HG03378 (cell line): ENCODE measurements at regions not wholly inside any gene's neighbourhood (a gene's known extent, or its start where the extent isn't known, plus 50 kb on each side); places are given as distances from the start of the nearest gene placed in this dataset.
A peak's percentile ranks its signal among the peaks of the same experiment; 100 is the strongest.

Experiments used
- ATAC-seq: cut with Tn5 transposase; IDR thresholded peaks from one replicate; pipeline ENCODE4 v1.9.1; 2021; ENCODE audit warnings: mild to moderate bottlenecking, moderate library complexity; ENCODE audit not compliant: unreplicated experiment

GRCh38 chr12:92210071-92210470 is 64.4 kb upstream of the BTG1 start:
- no peak for ATAC-seq

- peak; percentile 79 for ATAC-seq
These were observed 63.0 kb upstream of the BTG1 start for GRCh38 chr12:92208613-92209121.

- no peak for ATAC-seq
These were observed 61.0 kb upstream of the BTG1 start for GRCh38 chr12:92206596-92206995.

GRCh38 chr12:92206011-92206410 is 60.4 kb upstream of the BTG1 start:
- ATAC-seq: no peak

GRCh38 chr12:92199819-92200576 is 54.4 kb upstream of the BTG1 start:
- ATAC-seq: no peak

GRCh38 chr12:92197815-92198214 is 52.2 kb upstream of the BTG1 start:
- ATAC-seq: no peak

- ATAC-seq: no peak
These were observed 50.7 kb upstream of the BTG1 start for GRCh38 chr12:92196368-92196767.
